Mucosa of gallbladder (tissue), 1 donor: ENCODE measurements at regions not wholly inside any gene's neighbourhood (a gene's known extent, or its start where the extent isn't known, plus 50 kb on each side); places are given as distances from the start of the nearest gene placed in this dataset.

ENCODE experiments used
- DNase-seq: peaks from one replicate; pipeline ENCODE4 v3.0.0-alpha.2; 2020; ENCODE audit warnings: low spot score
- donor health status: DM: no; HTN: no; CAD: no.

DNA sequence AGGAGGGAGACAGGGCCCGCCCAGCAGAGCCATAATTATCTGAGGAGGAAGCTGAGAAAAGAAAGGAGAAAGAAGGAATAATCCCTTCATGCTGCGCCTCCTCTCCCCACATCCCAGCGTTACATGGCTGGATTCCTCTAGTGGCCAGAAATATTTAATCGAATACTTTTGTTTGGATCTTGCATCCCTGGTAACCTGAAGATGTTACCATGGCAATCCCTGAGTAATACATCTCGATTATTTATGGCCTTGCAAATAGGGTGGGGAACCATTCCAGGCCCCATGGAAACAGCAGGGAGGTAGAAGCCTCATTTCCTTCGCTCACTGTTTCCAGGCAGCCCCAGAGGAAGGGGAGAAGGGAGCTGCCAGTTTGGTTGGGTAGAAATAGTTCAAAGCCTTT, 357.7 kb downstream of the BUD13 start:
- DNase-seq: no peak

DNA sequence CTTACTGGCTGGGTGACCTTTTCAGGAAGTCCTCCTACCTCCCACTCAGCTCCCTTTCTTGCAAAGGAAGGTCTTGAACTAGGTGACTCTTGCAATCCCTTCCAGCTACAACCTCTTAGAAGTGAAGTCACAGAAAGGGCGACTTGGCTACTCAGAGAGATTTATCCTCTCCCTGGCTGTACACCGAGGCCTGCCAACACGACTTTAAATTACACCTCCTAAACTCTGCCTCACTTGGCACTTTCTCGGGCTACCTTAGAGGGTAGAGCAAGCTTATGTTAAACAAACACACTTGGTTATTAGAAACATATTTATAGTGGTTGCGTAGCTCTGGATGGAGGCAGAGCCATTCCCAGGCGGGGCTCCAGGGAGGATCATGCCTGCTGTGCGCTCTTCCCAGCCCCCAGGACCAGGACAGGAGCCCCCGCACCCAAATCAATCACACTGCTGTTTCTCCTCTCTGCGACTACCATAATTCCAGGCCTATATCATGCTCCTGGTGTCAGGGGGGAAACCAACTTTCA, 358.4 kb downstream of the BUD13 start:
- DNase-seq: no peak

DNA sequence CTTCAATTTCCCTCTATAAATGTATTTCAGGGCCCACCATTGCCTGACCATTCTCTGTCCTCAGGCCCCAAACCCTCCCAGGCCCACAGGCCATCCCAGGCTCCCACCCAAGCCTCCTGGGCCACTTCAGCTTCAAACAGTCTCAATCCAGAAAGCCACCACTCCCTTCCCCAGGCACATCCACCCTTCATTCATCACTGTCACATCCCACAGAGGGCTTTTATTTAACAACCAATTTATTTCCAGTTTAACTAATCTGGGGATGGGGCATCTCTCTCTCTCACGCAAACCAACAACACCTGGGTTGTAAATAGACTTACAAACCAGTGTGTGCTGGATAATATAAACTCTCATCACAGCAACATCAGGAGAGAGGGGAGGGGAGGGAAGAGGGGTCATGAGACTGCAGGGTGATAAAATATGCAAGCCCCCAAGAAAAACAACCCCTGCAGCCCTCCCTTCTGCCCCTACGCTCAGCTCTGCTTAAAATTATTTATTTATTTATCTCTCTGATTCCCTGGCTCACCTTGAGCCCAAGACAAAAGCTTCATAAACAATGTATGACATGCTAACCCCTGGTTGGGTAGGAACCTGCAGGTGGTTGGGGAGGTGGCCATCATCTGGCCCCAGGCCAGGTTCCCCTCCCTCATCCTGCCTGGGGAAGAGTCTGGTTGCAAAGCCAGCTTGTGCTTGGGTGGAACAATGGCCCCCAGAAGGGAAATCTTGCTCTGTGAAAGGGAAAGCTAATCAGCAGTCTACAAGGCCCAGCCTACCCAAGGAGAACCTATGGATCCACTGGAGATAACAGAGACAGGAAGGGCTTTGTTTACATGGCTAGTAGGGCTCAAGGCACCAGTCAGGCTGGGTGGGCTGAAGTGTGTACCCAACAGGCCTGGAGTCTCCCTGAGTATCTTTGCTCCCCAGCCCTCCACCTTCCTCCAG, 359.2 kb downstream of the BUD13 start:
- no peak for DNase-seq

DNA sequence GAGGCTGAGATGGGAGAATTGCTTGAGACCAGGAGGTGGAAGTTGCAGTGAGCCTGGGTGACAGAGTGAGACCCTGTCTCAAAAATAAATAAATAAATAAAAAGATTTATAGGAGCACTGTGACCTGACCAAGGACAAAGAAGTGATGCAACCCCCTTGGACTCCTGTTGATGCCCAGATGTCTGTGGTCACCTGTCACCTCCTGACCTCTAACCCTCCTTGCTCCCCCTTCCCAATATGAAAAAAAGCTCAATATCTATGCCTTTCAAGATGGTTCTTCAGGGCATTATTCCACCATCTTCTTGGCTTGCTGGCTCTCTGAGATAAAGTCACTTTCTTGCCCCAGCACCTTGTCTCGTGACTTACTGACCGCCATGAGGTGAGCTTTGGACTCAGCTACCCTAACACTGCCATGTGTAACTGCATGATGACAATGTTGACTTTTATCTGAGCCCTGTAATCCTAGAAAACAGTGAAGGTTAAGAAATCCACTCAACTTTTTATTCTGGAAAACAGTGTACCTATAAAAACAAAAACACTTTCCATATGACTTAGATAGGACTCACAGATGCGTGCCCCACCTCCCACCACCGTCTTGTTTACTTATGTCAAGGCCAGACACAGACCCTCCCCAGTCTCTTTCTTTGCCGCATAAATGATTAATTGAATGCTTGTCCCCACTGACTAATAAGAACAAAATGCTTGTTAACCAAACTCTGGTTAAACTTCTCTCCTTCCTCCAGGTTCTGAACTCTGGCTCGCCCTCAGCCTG, 360.5 kb downstream of the BUD13 start:
- DNase-seq: peak; percentile 13

DNA sequence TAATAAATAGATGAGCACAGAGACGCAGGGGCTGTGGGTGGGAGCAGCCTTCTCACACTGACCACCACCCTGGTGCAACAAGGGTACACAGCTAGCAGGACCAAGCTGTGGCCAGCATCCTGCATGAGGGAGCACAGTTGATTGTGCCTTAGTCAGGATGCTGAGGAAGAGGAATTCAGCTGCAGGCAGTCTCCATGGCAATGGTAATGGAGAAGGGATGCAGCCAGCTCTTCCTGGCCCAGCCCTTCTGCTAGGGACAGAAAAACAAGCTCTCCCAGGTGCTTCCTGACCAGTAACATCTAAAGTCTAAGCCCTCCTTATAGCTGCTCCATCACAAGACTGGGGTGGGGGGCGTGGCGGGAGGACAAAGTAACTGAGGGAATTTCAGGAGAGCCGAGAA, 363.5 kb downstream of the BUD13 start:
- no peak for DNase-seq

DNA sequence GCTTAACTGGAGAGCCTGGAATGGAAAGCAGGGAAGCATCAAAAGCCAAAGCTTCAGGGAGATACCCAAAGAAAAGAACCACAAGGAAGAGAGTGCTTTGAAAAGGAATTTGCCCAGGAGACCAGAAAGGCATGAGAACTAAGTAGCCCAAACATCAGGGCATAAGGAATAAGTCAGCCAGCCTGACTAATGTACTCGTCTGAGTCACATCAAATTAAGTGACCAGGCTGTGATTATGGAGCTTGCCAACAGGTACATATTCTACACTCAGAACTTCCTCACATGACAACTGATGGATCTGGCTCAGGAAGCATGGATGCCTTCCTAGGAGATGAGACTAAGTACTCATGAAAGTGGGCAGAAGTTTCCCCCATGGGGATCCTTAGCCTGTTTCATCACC, 366.7 kb downstream of the BUD13 start:
- no peak for DNase-seq

DNA sequence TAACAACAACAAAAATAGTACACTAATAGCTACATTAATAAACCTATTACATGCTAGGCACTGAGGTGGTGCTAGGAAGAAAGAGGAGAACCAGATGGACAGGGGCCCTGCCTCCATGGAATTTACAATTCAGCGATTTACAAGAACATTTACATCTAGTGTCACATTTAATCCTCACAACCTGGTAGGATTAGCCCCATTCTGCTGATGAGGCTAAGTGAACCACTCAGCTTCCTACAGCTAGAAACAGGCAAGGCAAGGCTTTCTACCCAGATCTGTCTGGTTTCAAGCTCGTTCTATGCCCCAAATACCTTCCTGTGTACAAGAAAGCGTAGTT, 368.4 kb downstream of the BUD13 start:
- no peak for DNase-seq

DNA sequence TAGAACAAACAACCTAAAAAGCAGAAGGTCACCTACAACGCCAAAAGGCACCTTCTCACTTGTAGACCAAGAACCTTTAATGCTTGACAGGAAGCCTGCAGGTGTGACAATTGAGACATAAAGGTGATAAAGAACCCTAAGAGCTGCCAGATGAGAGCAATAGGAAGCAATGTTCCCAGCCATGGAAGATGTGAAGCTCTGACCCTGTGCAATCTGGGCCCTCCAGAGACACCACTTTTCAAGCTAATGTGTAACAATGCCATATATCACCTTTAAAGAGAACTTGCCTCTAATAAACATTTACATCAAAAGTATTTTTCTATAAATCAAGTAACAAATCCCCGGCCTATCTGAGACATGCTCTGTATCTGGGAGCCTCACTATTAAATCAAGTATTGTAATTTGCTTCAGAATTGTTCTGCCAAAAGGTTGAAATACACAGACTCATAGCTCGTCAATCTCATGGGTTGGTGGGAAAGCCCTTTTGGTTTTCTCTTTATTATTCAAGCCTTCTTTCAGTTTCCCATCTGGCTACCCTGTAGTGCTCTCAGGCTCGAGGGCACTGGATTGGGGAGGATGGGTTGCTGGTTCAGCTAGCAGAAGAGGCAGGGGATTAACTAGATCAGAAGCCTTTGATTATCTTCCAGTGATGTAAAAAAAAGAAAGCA, 368.9 kb downstream of the BUD13 start:
- DNase-seq: no peak

DNA sequence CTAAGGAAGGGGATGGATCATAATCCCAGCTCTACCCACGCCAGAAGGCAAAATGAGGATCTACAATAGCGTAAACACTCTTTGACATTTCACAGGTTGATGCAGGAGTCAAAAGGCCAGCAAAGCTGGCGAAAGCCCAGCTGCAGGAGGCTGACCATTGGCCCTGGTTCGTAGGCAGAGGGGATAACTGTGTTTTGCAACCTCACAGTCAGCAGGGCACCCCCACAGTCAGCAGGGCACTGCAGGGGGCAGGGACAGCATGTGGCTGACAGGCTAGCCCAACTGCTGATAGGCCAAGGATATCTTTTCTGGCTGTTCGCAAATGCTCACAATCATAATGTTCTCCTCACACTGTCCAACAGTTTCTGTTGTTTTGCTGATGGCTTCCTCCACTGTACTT, 372.7 kb downstream of the BUD13 start:
- no peak for DNase-seq

DNA sequence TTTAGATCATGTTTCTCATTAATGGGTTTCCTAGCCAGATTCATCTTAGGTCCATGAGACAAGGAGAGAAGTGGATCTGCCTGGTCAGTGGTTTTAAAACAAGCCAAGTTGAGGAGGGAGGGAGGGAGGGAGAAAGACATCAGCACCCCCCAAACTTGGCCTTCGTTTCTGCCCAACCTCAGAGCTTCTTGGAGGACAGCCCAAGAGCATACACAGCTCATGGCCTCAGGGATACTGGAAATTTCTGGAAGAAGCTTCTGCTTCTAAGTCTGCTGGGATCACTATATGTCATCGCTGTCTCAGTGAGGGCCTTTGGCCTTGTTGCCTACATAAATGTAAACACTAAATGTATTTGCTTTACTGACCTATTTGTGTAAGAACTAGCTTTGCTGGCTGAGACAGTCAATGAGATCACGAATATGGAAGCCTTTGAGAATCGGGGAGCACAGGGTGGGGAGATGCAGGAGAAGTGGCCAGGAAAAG, 375.1 kb downstream of the BUD13 start:
- DNase-seq: no peak

DNA sequence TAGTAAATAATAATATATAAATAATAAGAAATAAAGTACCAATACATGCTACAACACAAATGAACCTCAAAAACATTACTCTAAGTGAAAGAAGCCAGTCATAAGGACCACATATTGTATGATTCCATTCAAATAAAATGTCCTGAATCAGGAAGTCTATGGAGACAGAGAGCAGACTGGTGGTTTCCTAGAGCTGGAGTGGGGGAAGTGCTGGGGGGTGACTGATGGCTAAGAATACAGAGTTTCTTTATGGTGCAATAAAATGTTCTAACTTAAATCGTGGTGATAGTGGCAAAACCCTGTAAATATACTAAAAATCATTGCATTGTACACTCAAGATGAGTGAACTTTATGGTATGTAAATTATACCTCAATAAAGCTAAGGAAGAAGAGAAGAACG, 376.5 kb downstream of the BUD13 start:
- DNase-seq: no peak

DNA sequence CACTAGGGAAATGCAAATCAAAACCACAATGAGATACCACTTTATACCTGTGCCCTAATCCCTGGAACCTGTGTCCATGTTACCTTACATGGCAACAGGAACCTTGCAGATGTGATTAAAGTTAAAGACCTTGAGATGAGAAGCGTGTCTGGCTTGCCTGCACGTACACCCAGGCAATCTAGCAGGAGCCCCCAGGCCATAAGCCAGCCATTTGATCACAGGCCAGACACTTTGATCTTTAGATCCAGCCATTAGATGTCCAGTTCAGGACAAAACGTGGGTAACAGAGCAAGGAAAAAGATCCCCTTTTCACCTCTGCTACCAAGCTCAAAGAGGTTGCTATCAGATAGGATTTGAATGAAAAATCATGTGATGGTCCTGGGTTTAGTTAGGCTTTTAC, 378.8 kb downstream of the BUD13 start:
- no peak for DNase-seq

DNA sequence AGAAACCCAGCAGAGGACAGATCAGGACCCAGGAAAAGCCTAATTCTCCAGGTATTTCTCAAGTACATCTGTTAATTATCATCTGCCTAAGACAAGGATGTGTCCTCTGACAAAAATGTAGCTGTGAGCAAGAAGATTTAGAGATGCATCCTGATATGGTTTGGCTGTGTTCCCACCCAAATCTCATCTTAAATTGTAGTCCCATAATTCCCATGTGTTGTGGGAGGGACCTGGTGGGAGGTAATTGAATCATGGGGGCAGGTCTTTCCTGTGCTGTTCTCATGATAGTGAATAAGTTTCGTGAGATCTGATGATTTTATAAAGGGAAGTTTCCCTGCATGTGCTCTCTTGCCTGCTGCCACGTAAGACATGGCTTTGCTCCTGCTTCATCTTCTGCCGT, 381.8 kb downstream of the BUD13 start:
- DNase-seq: no peak

DNA sequence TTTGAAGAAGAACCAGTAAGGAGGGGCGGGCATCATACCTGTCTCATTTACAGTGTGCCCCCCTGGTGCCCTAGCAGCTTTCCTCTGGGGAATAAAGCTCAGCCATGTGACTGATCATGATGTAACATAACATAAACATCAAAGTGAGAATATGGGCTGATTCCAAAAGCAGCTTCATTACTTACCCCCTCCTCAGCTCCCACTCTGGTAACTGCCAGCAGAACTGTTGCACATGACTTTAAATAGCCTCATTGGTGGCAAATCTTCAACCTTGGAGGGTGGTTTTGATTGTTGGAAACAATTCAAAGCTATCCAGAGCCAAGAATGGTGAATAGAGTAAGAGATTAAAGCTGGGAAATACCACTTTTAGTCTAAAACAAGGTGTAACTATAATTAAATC, 384.6 kb downstream of the BUD13 start:
- DNase-seq: no peak

DNA sequence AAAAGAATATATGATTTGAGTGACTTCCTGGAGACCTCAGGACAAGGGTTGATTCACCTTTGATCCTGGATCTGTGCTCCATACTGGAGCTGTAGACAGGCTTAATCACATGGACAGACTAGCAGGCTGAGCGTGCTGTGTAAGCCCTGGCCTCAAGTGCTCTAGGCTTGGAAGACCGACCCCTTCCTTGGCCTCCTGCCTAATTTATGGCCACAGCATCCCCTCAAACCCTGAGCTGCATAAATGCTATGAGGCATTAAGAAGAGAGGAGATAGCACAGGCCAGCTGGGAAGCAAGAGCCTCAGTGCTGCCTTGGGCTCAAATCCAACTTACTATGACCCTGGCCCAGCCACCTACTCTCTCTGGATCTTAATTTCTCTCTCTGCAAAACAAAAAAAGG, 385.1 kb downstream of the BUD13 start:
- DNase-seq: no peak

DNA sequence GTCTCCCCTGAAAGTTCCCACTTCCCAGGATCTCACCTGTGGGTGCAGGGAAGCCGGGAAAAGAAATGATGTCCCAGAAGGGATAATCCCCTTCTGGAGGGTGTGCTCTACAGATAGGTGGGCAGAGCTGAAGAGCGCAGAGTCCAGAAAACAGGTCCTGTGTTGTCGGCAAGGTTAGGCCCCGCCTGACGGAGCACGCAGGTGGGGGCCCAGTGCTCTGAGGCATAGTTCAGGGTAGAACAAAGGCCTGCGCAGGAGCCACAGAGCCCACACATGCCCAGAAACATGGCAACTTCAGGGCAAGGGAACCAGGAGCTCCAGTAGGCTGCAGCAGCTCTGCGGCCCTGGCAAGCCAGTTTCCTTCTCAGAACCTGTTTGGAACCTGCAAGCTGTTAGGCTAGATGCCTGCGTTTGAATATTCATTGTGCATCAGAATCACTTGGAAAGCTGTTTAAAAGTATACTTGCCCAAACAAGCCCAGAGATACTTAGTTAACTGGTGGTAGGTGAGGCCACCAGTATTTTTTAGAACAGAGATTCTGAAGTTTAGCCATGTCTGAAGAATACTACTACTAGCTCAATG, 386.6 kb downstream of the BUD13 start:
- no peak for DNase-seq

DNA sequence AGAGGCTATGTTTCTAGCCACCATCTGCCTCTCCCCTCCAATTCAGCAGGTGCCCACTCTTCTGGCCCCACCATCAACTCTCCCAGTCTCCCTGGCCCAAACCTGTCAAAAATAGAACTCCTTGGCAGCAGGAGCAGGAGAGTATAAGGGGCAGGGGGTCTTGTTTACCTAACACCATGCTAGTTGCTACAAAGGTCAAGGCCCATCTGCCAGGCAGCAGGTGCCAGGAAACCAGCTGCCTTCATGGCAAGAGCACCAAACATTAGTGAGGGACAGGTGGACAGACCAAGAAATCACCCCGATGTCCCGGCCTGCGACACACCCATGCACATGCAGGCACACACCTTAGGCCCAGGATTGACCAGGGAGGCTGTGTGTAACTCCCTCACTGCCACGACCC, 387.9 kb downstream of the BUD13 start:
- DNase-seq: no peak

DNA sequence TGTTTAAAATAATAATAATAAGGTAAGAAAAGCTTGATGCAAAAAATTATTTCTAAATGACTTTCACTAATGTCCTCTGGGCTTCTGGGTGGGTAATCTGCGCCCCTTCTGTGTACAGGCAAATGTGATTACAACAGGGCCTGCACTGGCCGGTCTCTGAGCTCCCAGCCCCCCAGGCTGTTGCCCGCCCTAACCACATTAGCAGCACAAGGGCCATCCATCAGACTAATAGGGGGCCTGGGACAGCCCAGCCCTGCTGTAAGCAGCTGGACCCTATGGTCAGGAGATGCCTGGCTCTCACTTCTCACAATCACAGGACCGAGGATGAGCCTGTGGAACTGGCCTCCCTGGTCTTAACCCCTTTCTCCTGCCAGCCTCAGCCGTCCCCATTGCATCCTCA, 388.4 kb downstream of the BUD13 start:
- DNase-seq: no peak

DNA sequence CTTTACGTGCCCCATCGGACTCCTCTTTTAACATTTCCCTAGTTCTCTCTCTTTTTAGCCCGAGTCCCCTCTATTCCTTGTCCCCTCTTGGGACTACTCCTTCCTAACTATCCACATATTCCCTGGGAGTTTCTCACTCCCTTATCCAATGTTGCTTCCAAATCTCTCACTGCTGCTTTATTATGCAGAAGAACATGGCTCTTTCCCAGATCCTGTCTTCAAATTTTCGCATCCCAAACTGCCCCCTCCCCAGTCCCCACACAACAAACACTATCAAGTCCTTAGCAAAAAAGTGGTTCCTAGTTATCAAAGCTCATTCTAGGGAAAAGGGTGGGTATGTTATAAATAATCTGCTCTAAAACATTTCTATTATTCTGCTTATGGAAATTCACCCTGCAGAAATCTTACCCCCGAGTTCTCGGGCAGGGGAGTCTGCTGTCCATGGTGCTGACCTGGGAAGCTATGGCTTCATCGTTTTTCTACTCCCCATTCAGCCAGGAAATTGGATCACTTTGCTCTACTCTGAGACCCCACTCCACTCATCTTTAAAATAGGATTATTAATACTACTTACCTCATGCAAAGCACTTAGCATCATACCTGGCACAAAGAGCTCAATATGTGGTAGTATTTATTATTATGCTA, 393.5 kb downstream of the BUD13 start:
- peak; percentile 24 for DNase-seq

DNA sequence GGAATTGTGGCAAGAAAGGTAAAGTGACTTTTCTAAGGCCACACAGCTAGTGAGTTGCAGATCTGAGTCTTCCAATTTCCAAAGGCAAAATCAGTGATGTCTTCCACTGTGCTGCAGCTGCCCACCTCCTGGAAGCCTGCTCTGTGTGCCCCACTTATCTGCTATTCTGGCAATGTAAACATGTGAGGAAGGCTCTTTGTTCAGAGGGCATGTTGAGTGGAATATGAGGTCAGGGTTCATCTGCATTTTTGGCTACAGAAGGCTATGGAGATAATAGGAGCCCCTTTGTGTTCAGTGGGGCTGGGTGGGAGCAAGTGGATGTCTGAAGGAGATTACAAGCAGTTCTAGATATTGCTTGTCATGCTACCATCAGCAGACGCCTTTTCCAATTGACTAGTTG, 396.2 kb downstream of the BUD13 start:
- DNase-seq: no peak

DNA sequence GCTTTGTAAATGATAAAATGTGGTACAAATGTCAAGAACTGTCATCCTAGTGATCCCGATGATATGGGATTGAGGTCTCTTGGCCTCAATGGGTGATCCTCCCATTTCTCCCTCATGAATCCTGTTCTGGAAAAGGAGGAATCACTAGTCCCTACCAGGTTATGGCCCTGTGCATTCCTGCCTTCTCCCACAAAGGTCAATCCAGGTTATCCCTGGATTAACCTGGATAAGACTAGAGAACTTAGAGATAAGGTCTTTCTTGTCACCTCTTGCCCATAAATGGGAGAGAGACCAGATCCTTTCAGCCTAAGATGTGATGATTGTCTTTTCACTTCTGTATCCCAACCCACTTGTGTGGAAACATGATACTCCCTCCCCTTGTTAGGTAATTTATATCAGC, 396.7 kb downstream of the BUD13 start:
- no peak for DNase-seq
